ENCODE measurements at regions not wholly inside any gene's neighbourhood (a gene's known extent, or its start where the extent isn't known, plus 50 kb on each side); places are given as distances from the start of the nearest gene placed in this dataset.

DNA sequence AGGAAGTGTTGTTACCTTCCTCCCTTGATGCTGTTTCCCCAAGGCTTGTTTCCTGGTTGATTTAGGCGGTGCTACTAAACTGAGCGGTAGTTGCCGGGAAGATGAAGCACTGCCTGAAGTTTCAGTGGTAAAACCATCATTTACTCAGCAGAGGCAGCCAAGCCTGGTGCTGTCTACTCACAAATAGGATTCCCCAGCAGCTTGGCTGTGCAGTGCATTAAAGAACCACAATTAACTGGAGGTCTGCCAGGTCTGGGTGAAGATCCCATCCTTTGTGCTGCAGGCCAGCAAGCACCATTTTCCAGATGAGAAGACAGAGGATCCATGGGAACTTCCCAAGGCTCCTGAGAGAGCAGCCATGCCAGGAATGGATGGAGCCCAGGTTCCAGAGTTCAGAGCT lies 231.9 kb upstream of the E2F8 start:
- DNase-seq (ENCODE audit: low spot score), result no peak

- DNase-seq (ENCODE audit: low spot score), result no peak
Observed at GRCh38 chr11:19467904-19468303, 227.2 kb upstream of the E2F8 start.

DNA sequence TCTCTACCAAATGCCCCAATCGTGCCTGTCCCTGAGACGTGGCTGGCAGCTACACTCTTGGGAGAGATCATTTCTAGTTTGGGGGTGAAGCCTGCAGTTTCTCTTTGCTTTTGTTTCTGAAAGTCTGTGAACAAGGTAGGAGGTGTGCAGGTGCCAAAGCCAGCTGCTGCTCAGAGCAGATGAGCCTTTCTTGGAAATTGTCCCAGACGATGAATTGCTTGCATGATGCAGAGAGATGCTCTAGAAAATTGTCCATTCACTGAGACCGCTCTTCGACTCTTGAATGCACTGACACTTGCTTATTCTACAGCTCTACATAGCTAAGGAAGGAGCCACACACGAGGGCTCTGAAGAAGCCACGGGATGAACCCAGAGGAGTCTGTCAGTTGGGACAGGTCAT lies 225.6 kb upstream of the E2F8 start:
- no peak for DNase-seq (ENCODE audit: low spot score)

DNA sequence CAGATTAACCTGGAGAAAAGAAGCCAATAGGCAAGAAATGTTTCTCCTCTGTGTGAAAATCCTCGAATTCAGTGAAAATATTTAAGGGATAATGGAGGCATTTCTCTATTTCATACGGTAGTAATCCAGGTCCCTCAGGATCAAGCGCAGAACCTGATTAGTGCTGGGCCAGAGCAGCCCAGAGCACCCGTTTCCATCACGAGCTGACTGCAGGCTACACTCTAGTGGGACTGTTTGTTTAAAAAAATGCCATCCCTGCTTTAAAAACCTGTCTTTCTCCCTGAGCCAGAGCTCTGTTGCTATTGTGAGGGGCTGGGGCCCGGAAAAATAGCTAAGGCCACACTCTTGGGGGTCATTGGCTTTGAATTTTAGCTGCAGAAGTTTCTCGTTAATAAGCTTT lies 223.2 kb upstream of the E2F8 start:
- no peak for DNase-seq (ENCODE audit: low spot score)

- DNase-seq (ENCODE audit: low spot score), result no peak
Observed at GRCh38 chr11:19460718-19461405, 220.1 kb upstream of the E2F8 start.

DNA sequence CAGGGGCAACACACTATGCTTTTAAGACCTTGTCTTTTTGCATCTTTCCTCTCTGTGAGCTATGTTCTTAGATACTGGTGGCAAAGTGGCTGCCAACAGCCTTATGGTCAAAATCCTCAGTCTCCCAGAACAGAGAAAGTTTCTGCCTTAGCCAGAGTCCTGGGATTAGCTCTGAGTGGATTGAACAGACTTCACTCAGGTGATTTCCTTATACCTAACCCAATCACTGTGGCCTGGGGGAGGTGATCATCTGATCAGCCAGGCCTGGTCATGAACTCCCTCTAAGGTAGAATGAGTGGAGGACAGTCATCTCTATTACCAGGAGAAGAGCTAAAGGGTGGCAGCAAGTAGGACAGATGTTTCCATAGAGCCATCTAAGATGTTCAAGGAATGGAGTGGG lies 218.5 kb upstream of the E2F8 start:
- no peak for DNase-seq (ENCODE audit: low spot score)

GRCh38 chr11:19458721-19459120 lies 218.0 kb upstream of the E2F8 start:
- DNase-seq (ENCODE audit: low spot score), result no peak

- DNase-seq (ENCODE audit: low spot score), result no peak
Observed at GRCh38 chr11:19458231-19458630, 217.5 kb upstream of the E2F8 start.

DNA sequence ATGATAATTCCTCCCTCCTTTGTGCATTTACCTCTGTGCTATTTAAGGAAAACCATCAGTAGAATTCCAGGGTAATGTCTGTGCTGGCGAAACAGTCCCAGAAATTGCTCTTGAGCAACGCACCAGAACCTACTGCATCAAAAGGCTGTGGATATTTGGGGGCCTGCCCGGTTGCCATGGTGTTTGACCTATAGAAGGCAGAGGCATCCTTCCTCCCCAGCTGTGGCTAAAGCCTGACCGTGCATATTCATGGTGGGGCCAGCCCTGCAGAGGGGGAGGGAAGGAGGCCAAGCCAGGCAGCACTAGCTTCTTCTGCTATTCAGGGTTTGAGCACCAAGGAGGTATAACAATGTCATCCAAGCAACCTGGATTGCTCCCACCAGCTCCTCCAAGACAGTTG lies 215.0 kb upstream of the E2F8 start:
- DNase-seq (ENCODE audit: low spot score), result no peak

- no peak for DNase-seq (ENCODE audit: low spot score)
Observed at GRCh38 chr11:19453651-19454257, 213.0 kb upstream of the E2F8 start.

GRCh38 chr11:19451609-19452008 lies 210.9 kb upstream of the E2F8 start:
- DNase-seq (ENCODE audit: low spot score), result no peak

DNA sequence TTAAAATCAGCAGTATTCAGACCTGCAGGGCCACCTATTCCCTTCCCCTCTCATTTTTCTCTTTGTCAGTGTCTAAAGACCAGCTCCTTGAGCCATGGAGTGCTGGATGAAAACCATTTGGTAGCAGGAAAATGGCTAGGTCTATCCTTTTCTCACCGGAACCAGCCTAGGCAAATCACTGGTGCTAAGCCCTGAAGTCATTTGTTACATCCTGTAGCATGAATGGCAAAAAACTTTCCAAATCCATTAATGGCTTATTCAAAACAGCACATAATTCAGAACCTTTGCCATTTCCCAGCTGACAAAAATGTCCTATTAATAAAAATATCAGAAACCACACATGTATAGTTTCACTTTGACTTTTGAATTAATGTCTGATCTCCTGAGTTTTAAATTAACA lies 209.5 kb upstream of the E2F8 start:
- no peak for DNase-seq (ENCODE audit: low spot score)

GRCh38 chr11:19448651-19449050 lies 207.9 kb upstream of the E2F8 start:
- DNase-seq (ENCODE audit: low spot score), result no peak

GRCh38 chr11:19447150-19447566 lies 206.4 kb upstream of the E2F8 start:
- no peak for DNase-seq (ENCODE audit: low spot score)

DNA sequence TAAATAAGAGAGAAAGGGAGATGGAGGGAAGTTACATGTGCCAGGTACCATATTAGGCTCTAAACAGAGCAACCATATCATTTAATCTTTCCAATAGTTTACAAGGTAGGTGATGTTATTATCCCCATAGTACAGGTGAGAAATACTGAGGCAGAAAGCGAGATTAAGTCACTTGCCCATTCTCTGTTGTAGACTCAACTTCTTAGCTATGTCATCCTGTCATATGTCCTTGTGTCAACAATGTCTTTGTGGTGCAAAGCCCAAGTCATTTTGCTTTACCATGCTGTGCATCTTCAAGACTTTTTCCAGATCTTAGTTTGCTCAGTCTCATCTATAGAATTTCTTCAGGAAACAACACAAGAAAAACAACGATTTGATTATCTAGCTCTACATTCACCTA lies 205.0 kb upstream of the E2F8 start:
- no peak for DNase-seq (ENCODE audit: low spot score)

- no peak for DNase-seq (ENCODE audit: low spot score)
Observed at GRCh38 chr11:19444231-19444630, 203.5 kb upstream of the E2F8 start.

DNA sequence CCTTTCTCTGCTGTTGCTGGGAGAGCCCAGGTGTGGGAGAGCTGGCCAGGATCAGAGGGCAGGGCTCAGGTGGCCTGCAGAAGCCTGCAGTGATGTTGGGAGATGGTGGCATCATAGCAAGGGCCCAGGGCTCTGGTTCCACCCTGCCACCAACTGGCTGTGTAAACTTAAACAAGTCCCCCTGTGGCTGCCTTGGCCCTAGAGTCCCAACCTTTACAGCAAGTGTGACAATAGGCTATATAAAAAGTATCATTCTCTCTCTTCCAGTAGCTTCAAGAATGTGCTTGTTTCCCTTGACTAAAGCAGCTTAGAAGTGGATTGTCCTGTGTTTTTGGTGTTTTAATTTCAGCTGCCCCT lies 201.8 kb upstream of the E2F8 start:
- DNase-seq (ENCODE audit: low spot score), result no peak

GRCh38 chr11:19441752-19442553 lies 201.2 kb upstream of the E2F8 start:
- DNase-seq (ENCODE audit: low spot score), result peak; percentile 3

- DNase-seq (ENCODE audit: low spot score), result no peak
Observed at GRCh38 chr11:19441288-19441687, 200.5 kb upstream of the E2F8 start.

- no peak for DNase-seq (ENCODE audit: low spot score)
Observed at GRCh38 chr11:19437760-19438159, 197.0 kb upstream of the E2F8 start.

- no peak for DNase-seq (ENCODE audit: low spot score)
Observed at GRCh38 chr11:19436932-19437331, 196.2 kb upstream of the E2F8 start.

GRCh38 chr11:19435306-19435989 lies 194.7 kb upstream of the E2F8 start:
- no peak for DNase-seq (ENCODE audit: low spot score)

DNA sequence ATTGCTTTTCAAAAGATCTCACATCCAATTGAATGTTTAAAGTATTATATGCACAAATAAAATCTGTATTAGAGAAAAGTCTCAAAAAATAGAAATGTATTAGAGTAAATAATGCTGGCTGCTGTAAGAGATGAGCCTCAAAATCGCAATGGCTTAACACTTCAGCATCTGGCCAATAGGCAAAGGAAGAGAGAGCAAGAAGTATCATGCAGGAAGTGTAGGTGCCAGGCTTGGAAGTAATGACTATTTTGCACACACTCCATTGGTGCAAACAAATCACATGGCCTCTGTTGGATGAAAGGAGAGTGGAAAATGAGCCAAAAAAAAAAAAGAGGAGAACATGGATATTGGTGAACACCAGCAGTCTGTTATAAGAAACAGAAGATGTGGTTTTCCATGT lies 193.0 kb upstream of the E2F8 start:
- DNase-seq (ENCODE audit: low spot score), result no peak

Data from hematopoietic multipotent progenitor cell treated with erythropoietin and hydrocortisone succinate and interleukin-3 and kit ligand, for 15 days (in vitro differentiated cells).